Astrocyte of the cerebellum (primary cell): ENCODE measurements at regions not wholly inside any gene's neighbourhood (a gene's known extent, or its start where the extent isn't known, plus 50 kb on each side); places are given as distances from the start of the nearest gene placed in this dataset.

Experiments
- DNase-seq: peaks from one replicate; pipeline ENCODE4 v3.0.0-alpha.2; 2011; ENCODE audit warnings: low read depth
- H3K4me3 ChIP-seq: 2 replicates; pipeline ENCODE4 v1.5.1; 2011; ENCODE audit warnings: mild to moderate bottlenecking, low read depth, low read length, moderate library complexity
- CTCF ChIP-seq: IDR thresholded peaks from 2 replicates; pipeline ENCODE4 v1.5.1; 2012; ENCODE audit warnings: low read length, low read depth, moderate library complexity, mild to moderate bottlenecking; ENCODE audit errors: missing control alignments
- in situ Hi-C: cut with HindIII; loops from 2 replicates; pipeline ENCODE4 v1.10.0; 2017; ENCODE audit warnings: low sequenced_read_pairs

- DNase-seq, result no peak
- in situ Hi-C loops, result no loop called here
- no peak overlapping the region for H3K4me3 ChIP-seq
- TF ChIP-seq CTCF, result no peak
Observed at GRCh38 chr2:16207611-16208010, 267.3 kb downstream of the MYCN start.

GRCh38 chr2:16207151-16207550 is 266.8 kb downstream of the MYCN start:
- no peak for DNase-seq
- H3K4me3 ChIP-seq, result no peak overlapping the region
- in situ Hi-C loops, result no loop called here

GRCh38 chr2:16206191-16206944 is 266.0 kb downstream of the MYCN start:
- no peak for TF ChIP-seq CTCF
- DNase-seq, result no peak
- in situ Hi-C loops, result no loop called here
- H3K4me3 ChIP-seq, result no peak overlapping the region

More at GRCh38 chr2:16207151-16207550, 266.8 kb downstream of the MYCN start:
- no peak for TF ChIP-seq CTCF

- no peak overlapping the region for H3K4me3 ChIP-seq
- in situ Hi-C loops, result no loop called here
- TF ChIP-seq CTCF, result no peak
- DNase-seq, result no peak
Observed at GRCh38 chr2:16205631-16206030, 265.3 kb downstream of the MYCN start.

- no peak for DNase-seq
- no peak for TF ChIP-seq CTCF
- in situ Hi-C loops, result no loop called here
- H3K4me3 ChIP-seq, result no peak overlapping the region
Observed at GRCh38 chr2:16204886-16205620, 264.7 kb downstream of the MYCN start.

- no peak for DNase-seq
- in situ Hi-C loops, result no loop called here
- no peak for TF ChIP-seq CTCF
Observed at GRCh38 chr2:16204251-16204650, 263.9 kb downstream of the MYCN start.

More at GRCh38 chr2:16204251-16204650, 263.9 kb downstream of the MYCN start:
- H3K4me3 ChIP-seq, result no peak overlapping the region
